ENCODE measurements at regions not wholly inside any gene's neighbourhood (a gene's known extent, or its start where the extent isn't known, plus 50 kb on each side); places are given as distances from the start of the nearest gene placed in this dataset.

DNA sequence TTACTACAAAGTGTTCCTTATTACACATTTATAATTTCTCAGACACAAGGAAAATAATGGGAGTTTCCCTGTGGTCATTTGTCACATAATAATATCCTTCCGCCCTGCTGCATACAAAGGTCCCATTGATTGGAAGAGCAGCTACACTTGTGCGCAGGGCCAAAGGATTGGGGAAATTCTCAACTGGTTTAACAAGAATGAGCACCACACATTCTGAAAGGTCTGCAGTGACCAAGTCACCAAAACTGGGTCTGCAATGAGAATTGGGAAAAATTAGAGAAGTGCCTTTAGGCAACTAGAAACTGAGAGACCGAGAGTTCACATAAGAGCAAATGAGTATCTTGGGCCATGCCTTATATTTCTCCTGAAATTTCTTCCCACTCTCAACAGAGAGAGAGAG lies 98.2 kb upstream of the NR2F2 start:
- Histone ChIP-seq H3K9me2 (replicated peaks; ENCODE audit: low read depth, low read length) (no peaks in the 10 kb centered on the region), H4K20me1 (ENCODE audit: insufficient read depth, low read length, poor library complexity, severe bottlenecking) (no peaks in the 10 kb centered on the region), H3K4me2 (ENCODE audit: low read depth, low read length, poor library complexity, severe bottlenecking) (no peak overlapping the region), H3K4me1 (ENCODE audit: insufficient read depth, low read length, poor library complexity, severe bottlenecking) (no peaks in the 10 kb centered on the region), H2AFZ (ENCODE audit: low read length) (no peak overlapping the region), H3K27me3 (ENCODE audit: insufficient read depth, low read length, poor library complexity, severe bottlenecking) (no peaks in the 10 kb centered on the region), H3K4me3 (ENCODE audit: low read length, poor library complexity, severe bottlenecking) (no peak overlapping the region), H3K36me3 (ENCODE audit: insufficient read depth, low read length) (no peaks in the 10 kb centered on the region), H3K79me2 (ENCODE audit: insufficient read depth, low read length) (no peaks in the 10 kb centered on the region), H3K9me3 (ENCODE audit: insufficient read depth, low read depth, low read length) (no peaks in the 10 kb centered on the region), H3K9ac (ENCODE audit: low read depth, low read length, poor library complexity, severe bottlenecking) (no peak overlapping the region), H3F3A (ENCODE audit: low read depth) (no peaks in the 10 kb centered on the region)
- TF ChIP-seq EZH2phosphoT487 (IDR thresholded peaks at IDR 0.05; ENCODE audit: borderline replicate concordance) = no peak
- TF ChIP-seq, protein P1, sequence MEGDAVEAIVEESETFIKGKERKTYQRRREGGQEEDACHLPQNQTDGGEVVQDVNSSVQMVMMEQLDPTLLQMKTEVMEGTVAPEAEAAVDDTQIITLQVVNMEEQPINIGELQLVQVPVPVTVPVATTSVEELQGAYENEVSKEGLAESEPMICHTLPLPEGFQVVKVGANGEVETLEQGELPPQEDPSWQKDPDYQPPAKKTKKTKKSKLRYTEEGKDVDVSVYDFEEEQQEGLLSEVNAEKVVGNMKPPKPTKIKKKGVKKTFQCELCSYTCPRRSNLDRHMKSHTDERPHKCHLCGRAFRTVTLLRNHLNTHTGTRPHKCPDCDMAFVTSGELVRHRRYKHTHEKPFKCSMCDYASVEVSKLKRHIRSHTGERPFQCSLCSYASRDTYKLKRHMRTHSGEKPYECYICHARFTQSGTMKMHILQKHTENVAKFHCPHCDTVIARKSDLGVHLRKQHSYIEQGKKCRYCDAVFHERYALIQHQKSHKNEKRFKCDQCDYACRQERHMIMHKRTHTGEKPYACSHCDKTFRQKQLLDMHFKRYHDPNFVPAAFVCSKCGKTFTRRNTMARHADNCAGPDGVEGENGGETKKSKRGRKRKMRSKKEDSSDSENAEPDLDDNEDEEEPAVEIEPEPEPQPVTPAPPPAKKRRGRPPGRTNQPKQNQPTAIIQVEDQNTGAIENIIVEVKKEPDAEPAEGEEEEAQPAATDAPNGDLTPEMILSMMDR (conservative IDR thresholded peaks at IDR 0.05; ENCODE audit: low read length) = no peak

DNA sequence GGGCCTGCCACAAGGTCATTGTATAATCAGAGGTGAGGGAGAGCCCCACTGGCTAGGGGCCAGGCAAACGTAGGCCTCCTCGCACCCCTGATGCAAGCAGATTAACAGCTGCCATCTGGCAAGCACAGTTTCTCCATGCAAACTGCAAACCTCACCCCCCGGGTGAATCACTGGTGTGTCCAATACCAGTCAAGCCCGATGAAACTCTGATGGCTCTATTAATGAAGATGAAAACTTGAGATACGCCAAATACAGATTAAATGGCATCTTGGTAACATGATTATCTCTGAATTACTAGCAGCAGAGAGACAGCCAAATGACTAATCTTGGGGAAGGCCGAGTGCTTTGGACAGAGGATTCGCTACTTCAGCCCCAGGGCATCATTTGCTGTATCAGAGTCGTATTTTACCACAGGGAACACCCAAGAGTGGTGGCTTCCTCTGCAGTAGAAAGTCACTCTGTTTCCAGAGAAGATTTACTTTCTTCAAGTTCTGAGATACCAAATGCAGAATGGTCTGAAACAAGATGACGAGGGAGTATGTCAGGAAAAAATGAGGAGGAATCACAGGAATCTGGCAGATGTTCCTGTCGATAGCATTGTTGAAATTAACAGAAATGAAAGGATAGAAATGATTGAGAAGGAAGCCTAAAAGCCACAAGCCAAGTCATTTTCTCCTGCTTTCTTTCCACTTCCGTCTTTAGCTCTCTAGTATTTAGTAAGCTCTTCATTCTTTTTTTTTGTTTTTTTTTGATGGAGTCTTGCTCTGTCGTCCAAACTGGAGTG lies 96.2 kb upstream of the NR2F2 start:
- no peak overlapping the region for H3K4me3 ChIP-seq (ENCODE audit: low read length, poor library complexity, severe bottlenecking)
- H3K4me2 ChIP-seq (ENCODE audit: low read depth, low read length, poor library complexity, severe bottlenecking) = no peak overlapping the region

DNA sequence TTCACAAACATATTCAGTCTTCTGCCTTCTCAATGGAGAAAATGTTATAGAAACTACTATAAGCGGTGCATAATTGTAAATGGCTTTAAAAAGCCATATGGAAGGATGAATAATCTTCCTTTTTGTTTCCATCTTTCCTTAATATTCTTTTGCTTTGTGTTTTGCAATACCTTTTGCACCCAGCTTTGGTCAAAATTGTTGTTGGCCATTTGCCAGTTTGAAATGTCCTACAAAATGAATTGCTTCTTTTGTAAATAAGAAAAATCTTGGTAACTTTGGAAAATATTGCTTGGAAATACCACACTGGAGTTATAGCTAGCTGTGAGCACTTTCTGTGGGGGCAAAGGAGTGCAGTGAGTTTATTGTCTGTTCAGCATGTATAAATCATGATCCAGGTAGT lies 93.5 kb upstream of the NR2F2 start:
- H2AFZ ChIP-seq (ENCODE audit: low read length) = no peak overlapping the region
- H3K4me2 ChIP-seq (ENCODE audit: low read depth, low read length, poor library complexity, severe bottlenecking) = no peak overlapping the region
- H3K36me3 ChIP-seq (ENCODE audit: insufficient read depth, low read length) = no peaks in the 10 kb centered on the region
- H3F3A ChIP-seq (ENCODE audit: low read depth) = no peaks in the 10 kb centered on the region
- no peaks in the 10 kb centered on the region for H3K9me2 ChIP-seq (replicated peaks; ENCODE audit: low read depth, low read length)
- no peaks in the 10 kb centered on the region for H3K27me3 ChIP-seq (ENCODE audit: insufficient read depth, low read length, poor library complexity, severe bottlenecking)
- no peaks in the 10 kb centered on the region for H3K79me2 ChIP-seq (ENCODE audit: insufficient read depth, low read length)
- no peaks in the 10 kb centered on the region for H3K4me1 ChIP-seq (ENCODE audit: insufficient read depth, low read length, poor library complexity, severe bottlenecking)
- H4K20me1 ChIP-seq (ENCODE audit: insufficient read depth, low read length, poor library complexity, severe bottlenecking) = no peaks in the 10 kb centered on the region
- H3K9me3 ChIP-seq (ENCODE audit: insufficient read depth, low read depth, low read length) = no peaks in the 10 kb centered on the region
- TF ChIP-seq, protein P1 (conservative IDR thresholded peaks at IDR 0.05; ENCODE audit: low read length) = no peak
- TF ChIP-seq EZH2phosphoT487 (IDR thresholded peaks at IDR 0.05; ENCODE audit: borderline replicate concordance) = no peak
- no peak overlapping the region for H3K4me3 ChIP-seq (ENCODE audit: low read length, poor library complexity, severe bottlenecking)
- no peak overlapping the region for H3K9ac ChIP-seq (ENCODE audit: low read depth, low read length, poor library complexity, severe bottlenecking)

More for the DNA sequence above, 96.2 kb upstream of the NR2F2 start:
- no peaks in the 10 kb centered on the region for H3F3A ChIP-seq (ENCODE audit: low read depth)
- no peak overlapping the region for H3K9ac ChIP-seq (ENCODE audit: low read depth, low read length, poor library complexity, severe bottlenecking)
- H3K79me2 ChIP-seq (ENCODE audit: insufficient read depth, low read length) = no peaks in the 10 kb centered on the region
- no peaks in the 10 kb centered on the region for H3K9me3 ChIP-seq (ENCODE audit: insufficient read depth, low read depth, low read length)
- no peaks in the 10 kb centered on the region for H3K9me2 ChIP-seq (replicated peaks; ENCODE audit: low read depth, low read length)
- TF ChIP-seq EZH2phosphoT487 (IDR thresholded peaks at IDR 0.05; ENCODE audit: borderline replicate concordance) = no peak
- TF ChIP-seq, protein P1 (conservative IDR thresholded peaks at IDR 0.05; ENCODE audit: low read length) = no peak
- no peaks in the 10 kb centered on the region for H3K27me3 ChIP-seq (ENCODE audit: insufficient read depth, low read length, poor library complexity, severe bottlenecking)
- H3K4me1 ChIP-seq (ENCODE audit: insufficient read depth, low read length, poor library complexity, severe bottlenecking) = no peaks in the 10 kb centered on the region
- H2AFZ ChIP-seq (ENCODE audit: low read length) = no peak overlapping the region
- H3K36me3 ChIP-seq (ENCODE audit: insufficient read depth, low read length) = no peaks in the 10 kb centered on the region
- no peaks in the 10 kb centered on the region for H4K20me1 ChIP-seq (ENCODE audit: insufficient read depth, low read length, poor library complexity, severe bottlenecking)
